ENCODE measurements at regions not wholly inside any gene's neighbourhood (a gene's known extent, or its start where the extent isn't known, plus 50 kb on each side); places are given as distances from the start of the nearest gene placed in this dataset.

DNA sequence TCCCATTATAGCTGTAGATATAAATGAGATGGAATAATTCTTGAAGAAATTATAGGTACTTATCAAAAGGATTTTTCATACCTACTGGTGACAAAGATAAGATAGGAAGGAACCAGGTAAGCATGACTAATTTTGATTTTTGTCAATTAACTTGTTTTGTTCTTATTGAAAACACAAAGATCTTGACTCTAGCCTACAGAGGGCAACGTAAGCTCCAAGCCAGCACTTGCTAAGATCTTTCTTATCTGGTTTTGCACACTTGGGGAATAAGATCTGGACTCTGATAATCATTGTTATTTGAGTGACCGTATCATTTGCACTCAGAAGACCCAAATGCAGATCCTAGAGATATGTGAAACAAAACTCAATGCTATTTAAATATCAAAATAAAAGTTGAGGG lies 223.4 kb downstream of the VEGFC start:
- TF ChIP-seq, protein P1, sequence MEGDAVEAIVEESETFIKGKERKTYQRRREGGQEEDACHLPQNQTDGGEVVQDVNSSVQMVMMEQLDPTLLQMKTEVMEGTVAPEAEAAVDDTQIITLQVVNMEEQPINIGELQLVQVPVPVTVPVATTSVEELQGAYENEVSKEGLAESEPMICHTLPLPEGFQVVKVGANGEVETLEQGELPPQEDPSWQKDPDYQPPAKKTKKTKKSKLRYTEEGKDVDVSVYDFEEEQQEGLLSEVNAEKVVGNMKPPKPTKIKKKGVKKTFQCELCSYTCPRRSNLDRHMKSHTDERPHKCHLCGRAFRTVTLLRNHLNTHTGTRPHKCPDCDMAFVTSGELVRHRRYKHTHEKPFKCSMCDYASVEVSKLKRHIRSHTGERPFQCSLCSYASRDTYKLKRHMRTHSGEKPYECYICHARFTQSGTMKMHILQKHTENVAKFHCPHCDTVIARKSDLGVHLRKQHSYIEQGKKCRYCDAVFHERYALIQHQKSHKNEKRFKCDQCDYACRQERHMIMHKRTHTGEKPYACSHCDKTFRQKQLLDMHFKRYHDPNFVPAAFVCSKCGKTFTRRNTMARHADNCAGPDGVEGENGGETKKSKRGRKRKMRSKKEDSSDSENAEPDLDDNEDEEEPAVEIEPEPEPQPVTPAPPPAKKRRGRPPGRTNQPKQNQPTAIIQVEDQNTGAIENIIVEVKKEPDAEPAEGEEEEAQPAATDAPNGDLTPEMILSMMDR (IDR thresholded peaks at IDR 0.05) = no peak
- TF ChIP-seq POLR2A (IDR thresholded peaks at IDR 0.05) = no peak
